ENCODE measurements at regions not wholly inside any gene's neighbourhood (a gene's known extent, or its start where the extent isn't known, plus 50 kb on each side); places are given as distances from the start of the nearest gene placed in this dataset.

DNA sequence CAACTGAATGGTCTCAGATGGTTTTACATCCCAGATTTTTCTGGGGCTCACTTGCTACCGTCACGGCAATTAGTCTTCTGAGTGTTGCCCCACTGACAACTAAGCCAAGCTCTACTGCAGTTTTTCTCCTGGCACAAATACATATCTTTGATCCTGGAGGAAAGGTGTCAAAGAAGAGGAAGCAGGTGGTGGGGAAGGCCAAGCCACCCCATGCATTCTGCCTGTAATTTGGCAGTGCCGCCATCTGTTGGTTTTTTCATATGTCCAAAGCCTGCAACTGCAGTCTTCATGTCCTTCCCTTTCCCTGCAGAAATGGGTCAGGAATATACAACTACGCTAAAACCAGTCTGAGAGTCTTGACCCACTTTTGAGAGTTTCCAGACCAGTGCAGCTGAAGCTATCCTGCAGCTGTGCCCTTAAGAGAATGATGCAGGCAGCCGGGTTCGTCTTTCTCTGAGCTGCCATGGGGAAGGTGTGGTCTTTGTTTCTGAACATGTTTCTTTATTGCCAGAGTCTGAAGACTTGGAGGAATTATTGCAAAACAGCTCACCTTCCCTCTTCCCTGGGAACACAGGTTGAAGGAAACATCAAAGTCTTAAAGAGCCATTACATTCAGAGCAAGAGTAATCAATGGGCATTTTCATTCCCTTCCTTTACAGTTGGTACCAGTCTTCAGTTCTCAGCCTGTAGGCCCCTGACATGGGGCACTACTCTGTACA, 71.8 kb upstream of the ATL2 start:
- no peak for ATAC-seq
- Histone ChIP-seq H3K4me3 (no peak overlapping the region), H3K27ac (peak overlapping the region in 2 of 4 donors; percentile 60 to 67), H3K27me3 (no peaks in the 10 kb centered on the region), H3K9me3 (no peaks in the 10 kb centered on the region), H3K36me3 (no peaks in the 10 kb centered on the region), H3K4me1 (peaks cover 0 to 32% (median 0%) of the 10 kb centered on the region in 3 donors)
- TF ChIP-seq POLR2AphosphoS5 (IDR thresholded peaks at IDR 0.05) (no peak), POLR2A (IDR thresholded peaks at IDR 0.05) (no peak), CTCF (IDR thresholded peaks at IDR 0.05) (no peak), EP300 (IDR thresholded peaks at IDR 0.05) (no peak)
- WGBS, 2 donors (ENCODE audit: low coverage in 1 of 2): 82 to 85% methylated on average over 5 of the region's 6 CpGs

GRCh38 chr2:38446906-38447561, 70.0 kb upstream of the ATL2 start:
- peak overlapping the region; percentile 48 to 67 (median 60) for H3K27ac ChIP-seq
- H3K4me1 ChIP-seq: peaks cover 8 to 50% (median 10%) of the 10 kb centered on the region in 3 donors
- H3K27me3 ChIP-seq: no peaks in the 10 kb centered on the region
- no peak for ATAC-seq
- H3K4me3 ChIP-seq: no peak overlapping the region
- no peaks in the 10 kb centered on the region for H3K36me3 ChIP-seq
- TF ChIP-seq EP300 (IDR thresholded peaks at IDR 0.05) (no peak), POLR2A (IDR thresholded peaks at IDR 0.05) (no peak), CTCF (IDR thresholded peaks at IDR 0.05) (no peak), POLR2AphosphoS5 (IDR thresholded peaks at IDR 0.05) (no peak)
- WGBS, 2 donors (ENCODE audit: low coverage in 1 of 2): 43 to 52% methylated on average over 4 to 7 of the region's 7 CpGs
- no peaks in the 10 kb centered on the region for H3K9me3 ChIP-seq

DNA sequence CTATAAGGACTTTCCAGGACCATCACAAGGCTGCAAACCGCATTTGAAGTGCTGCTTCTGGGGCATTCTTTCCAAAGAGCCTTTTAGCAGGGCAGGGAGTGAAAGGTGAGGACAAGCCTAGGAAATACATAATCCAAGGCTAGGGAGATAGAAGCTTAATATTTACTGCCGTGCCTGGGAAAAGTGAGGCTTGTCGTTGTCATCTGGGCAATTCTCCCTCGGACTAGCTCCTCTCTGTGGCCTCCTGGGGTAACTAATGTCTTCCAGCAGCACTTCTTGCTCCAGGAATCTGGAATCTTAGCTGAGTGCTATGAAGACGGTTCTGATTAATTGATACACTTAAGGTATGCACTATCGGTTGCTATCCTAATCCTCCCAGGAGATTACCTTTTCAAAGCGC, 69.3 kb upstream of the ATL2 start:
- Histone ChIP-seq H3K4me1 (peaks cover 10 to 56% (median 12%) of the 10 kb centered on the region in 3 donors), H3K36me3 (no peaks in the 10 kb centered on the region), H3K9me3 (no peaks in the 10 kb centered on the region), H3K27me3 (no peaks in the 10 kb centered on the region), H3K4me3 (no peak overlapping the region), H3K27ac (peak overlapping the region; percentile 48 to 67 (median 60))
- TF ChIP-seq EP300 (IDR thresholded peaks at IDR 0.05) (no peak), CTCF (IDR thresholded peaks at IDR 0.05) (peak in 1 of 4 experiments; percentile 31)
- no peak for ATAC-seq
- 0 to 27% methylated on average over 1 to 5 of the region's 7 CpGs for WGBS, 2 donors (ENCODE audit: low coverage in 1 of 2)

GRCh38 chr2:38444247-38444646, 67.2 kb upstream of the ATL2 start:
- no peak for TF ChIP-seq EP300 (IDR thresholded peaks at IDR 0.05)
- TF ChIP-seq CTCF (IDR thresholded peaks at IDR 0.05): no peak
- no peak overlapping the region for H3K4me3 ChIP-seq
- no peaks in the 10 kb centered on the region for H3K9me3 ChIP-seq
- peaks cover 10 to 78% (median 12%) of the 10 kb centered on the region in 3 donors for H3K4me1 ChIP-seq
- H3K27me3 ChIP-seq: no peaks in the 10 kb centered on the region
- 46 to 75% methylated on average over 2 of the region's 2 CpGs for WGBS, 2 donors (ENCODE audit: low coverage in 1 of 2)
- H3K36me3 ChIP-seq: no peaks in the 10 kb centered on the region
- peak overlapping the region in 3 of 4 donors; percentile 66 to 76 (median 67) for H3K27ac ChIP-seq
- no peak for ATAC-seq

Measured in gastroesophageal sphincter (tissue), 4 donors.